Esophagus squamous epithelium (tissue), 5 donors: ENCODE measurements at regions not wholly inside any gene's neighbourhood (a gene's known extent, or its start where the extent isn't known, plus 50 kb on each side); places are given as distances from the start of the nearest gene placed in this dataset.

Experiments used
- DNase-seq: peaks from one replicate; lab custom pipeline; 2025; lab: John Stamatoyannopoulos, UW
- H3K27ac ChIP-seq, 4 donors: fragments of 200-600 bp; sonication (generic); one replicate each; pipeline ENCODE4 v1.5.1; 2016 to 2019; ENCODE audit warnings: mild to moderate bottlenecking in 1 of 4
- H3K27me3 ChIP-seq, 4 donors: fragments of 200-600 bp; sonication (generic); 1 replicate in 3 of 4; 2 replicates in 1 of 4; pipeline versions ENCODE4 v1.5.1 to v1.6.0; 2017 to 2021; ENCODE audit warnings: antibody characterized with exemption in 1 of 4
- H3K36me3 ChIP-seq, 3 donors: fragments of 200-600 bp; sonication (generic); one replicate each; pipeline ENCODE4 v1.5.1; 2016 to 2019
- H3K4me1 ChIP-seq, 3 donors: fragments of 200-600 bp; sonication (generic); one replicate each; pipeline ENCODE4 v1.5.1; 2017 to 2019
- H3K4me3 ChIP-seq, 4 donors: fragments of 200-600 bp; sonication (generic); 1 replicate in 3 of 4; 2 replicates in 1 of 4; pipeline ENCODE4 v1.5.1; 2016 to 2019; ENCODE audit warnings: mild to moderate bottlenecking in 2 of 4, moderate library complexity in 1 of 4
- H3K9me3 ChIP-seq, 3 donors: fragments of 200-600 bp; sonication (generic); one replicate each; pipeline ENCODE4 v1.5.1; 2016 to 2019
- CTCF ChIP-seq, 6 experiments: fragments of 450-650 bp in 4 of 6; fragments of 200-600 bp in 2 of 6; sonication (generic) in 2 of 6; IDR thresholded peaks; one replicate each; pipeline ENCODE4 v1.5.1; 2016 to 2019; ENCODE audit warnings: antibody characterized with exemption in 6 of 6, mild to moderate bottlenecking in 4 of 6, moderate library complexity in 4 of 6
- POLR2A ChIP-seq, 4 donors: fragments of 450-650 bp; IDR thresholded peaks; one replicate each; pipeline ENCODE4 v1.6.1; 2017; ENCODE audit warnings: antibody characterized with exemption in 4 of 4, mild to moderate bottlenecking in 4 of 4, moderate library complexity in 3 of 4
- WGBS, 2 donors: methylation state at CpG; one replicate each; pipeline ENCODE4 v1.1.5; 2018; 5-methylcytosine and 5-hydroxymethylcytosine counted together
- intact Hi-C: fragments of 100-400 bp; cut with DNase I; formaldehyde crosslinking; loops from one replicate; pipeline ENCODE4 v1.15.0; 2022
- donor health status: DM: yes; HTN: yes; CAD: no.

GRCh38 chr18:76307293-76307690 lies 187.8 kb downstream of the ZNF516 start:
- WGBS, 2 donors = 56 to 85% methylated on average over 2 of the region's 2 CpGs
- DNase-seq = no peak
- H3K27ac ChIP-seq = no peak overlapping the region
- intact Hi-C loops = no loop called here
- H3K4me1 ChIP-seq = no peaks in the 10 kb centered on the region
- no peaks in the 10 kb centered on the region for H3K9me3 ChIP-seq
- no peak overlapping the region for H3K4me3 ChIP-seq
- H3K27me3 ChIP-seq = no peaks in the 10 kb centered on the region
- TF ChIP-seq CTCF (IDR thresholded peaks at IDR 0.05) = no peak
- no peak for TF ChIP-seq POLR2A (IDR thresholded peaks at IDR 0.05)
- H3K36me3 ChIP-seq = no peaks in the 10 kb centered on the region

- no peak overlapping the region for H3K27ac ChIP-seq
- 68 to 75% methylated on average over 9 of the region's 9 CpGs for WGBS, 2 donors
- H3K4me1 ChIP-seq = no peaks in the 10 kb centered on the region
- TF ChIP-seq CTCF (IDR thresholded peaks at IDR 0.05) (no peak), POLR2A (IDR thresholded peaks at IDR 0.05) (no peak)
- H3K27me3 ChIP-seq = no peaks in the 10 kb centered on the region
- H3K36me3 ChIP-seq = no peaks in the 10 kb centered on the region
- DNase-seq = no peak
- intact Hi-C loops = no loop called here
- H3K9me3 ChIP-seq = no peaks in the 10 kb centered on the region
- no peak overlapping the region for H3K4me3 ChIP-seq
Observed at GRCh38 chr18:76306685-76307292, 188.3 kb downstream of the ZNF516 start.

- Histone ChIP-seq H3K27me3 (no peaks in the 10 kb centered on the region), H3K36me3 (no peaks in the 10 kb centered on the region), H3K4me3 (no peak overlapping the region), H3K27ac (no peak overlapping the region), H3K9me3 (peaks cover 0 to 9% (median 5%) of the 10 kb centered on the region in 3 donors), H3K4me1 (no peaks in the 10 kb centered on the region)
- TF ChIP-seq POLR2A (IDR thresholded peaks at IDR 0.05) (no peak), CTCF (IDR thresholded peaks at IDR 0.05) (no peak)
- DNase-seq = no peak
- 54 to 61% methylated on average over 3 of the region's 3 CpGs for WGBS, 2 donors
- intact Hi-C loops = no loop called here
Observed at GRCh38 chr18:76285866-76286265, 209.2 kb downstream of the ZNF516 start.

GRCh38 chr18:76281565-76281964 lies 213.5 kb downstream of the ZNF516 start:
- Histone ChIP-seq H3K36me3 (no peaks in the 10 kb centered on the region), H3K9me3 (peaks cover 0 to 9% (median 0%) of the 10 kb centered on the region in 3 donors), H3K4me3 (no peak overlapping the region), H3K27me3 (no peaks in the 10 kb centered on the region), H3K4me1 (no peaks in the 10 kb centered on the region), H3K27ac (no peak overlapping the region)
- no peak for DNase-seq
- TF ChIP-seq CTCF (IDR thresholded peaks at IDR 0.05) (no peak), POLR2A (IDR thresholded peaks at IDR 0.05) (no peak)
- intact Hi-C loops = no loop called here
- 61 to 78% methylated on average over 2 to 5 of the region's 5 CpGs for WGBS, 2 donors

- Histone ChIP-seq H3K27ac (no peak overlapping the region), H3K9me3 (peaks cover 0 to 9% (median 0%) of the 10 kb centered on the region in 3 donors), H3K36me3 (no peaks in the 10 kb centered on the region), H3K4me1 (no peaks in the 10 kb centered on the region), H3K4me3 (no peak overlapping the region), H3K27me3 (no peaks in the 10 kb centered on the region)
- intact Hi-C loops = no loop called here
- no peak for DNase-seq
- TF ChIP-seq POLR2A (IDR thresholded peaks at IDR 0.05) (no peak), CTCF (IDR thresholded peaks at IDR 0.05) (no peak)
- 71 to 72% methylated on average over 4 of the region's 4 CpGs for WGBS, 2 donors
Observed at GRCh38 chr18:76277801-76278200, 217.2 kb downstream of the ZNF516 start.
